Embryonic facial prominence (tissue), 1 donor: ENCODE measurements at regions not wholly inside any gene's neighbourhood (a gene's known extent, or its start where the extent isn't known, plus 50 kb on each side); places are given as distances from the start of the nearest gene placed in this dataset.
"Not testable (repeated sequence)": the region's sequence is repeated elsewhere in the genome, so short reads cannot be mapped to it uniquely, and the experiment has no call there.

Source experiments
- DNase-seq: peaks from one replicate; pipeline ENCODE4 v3.0.0-alpha.2; 2016; ENCODE audit errors: extremely low spot score

DNA sequence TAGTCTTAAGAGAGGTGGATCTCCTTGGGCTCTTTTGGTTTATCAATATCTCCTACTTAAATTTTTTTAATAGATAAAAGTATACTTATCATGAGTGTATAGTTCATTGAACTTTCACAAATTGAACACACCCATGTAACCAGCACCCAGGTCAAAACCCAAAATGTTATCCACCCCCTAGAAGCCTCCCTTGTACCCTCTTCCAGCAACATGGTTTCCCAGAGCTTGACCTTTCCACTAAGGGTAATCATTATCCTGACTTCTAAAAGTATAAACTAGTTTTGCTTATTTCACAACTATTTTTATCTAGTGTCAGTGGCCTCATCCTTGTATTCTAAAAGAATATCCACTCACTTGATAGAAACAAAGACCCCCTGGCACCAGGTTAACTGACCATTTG, 106.8 kb downstream of the MDH1 start:
- no peak for DNase-seq

DNA sequence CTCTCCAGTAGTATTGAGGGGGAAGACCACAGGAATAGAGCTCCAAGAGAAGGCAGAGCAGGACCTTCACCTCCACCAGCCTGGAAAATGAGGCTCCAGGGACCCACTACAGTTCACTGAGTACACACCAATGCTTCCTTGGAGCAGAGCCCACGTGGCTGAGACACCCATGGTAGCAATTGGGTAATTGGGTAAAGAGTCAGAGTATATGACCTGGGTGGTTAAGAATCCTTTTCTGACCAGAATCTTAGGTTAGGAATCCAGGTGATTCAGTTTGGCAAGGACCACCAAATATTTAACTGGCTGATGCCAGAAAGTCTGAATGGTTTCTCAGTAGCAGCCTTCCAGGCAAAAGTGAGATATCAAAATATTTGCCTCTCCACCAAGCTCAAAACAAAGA, 107.7 kb downstream of the MDH1 start:
- no peak for DNase-seq

DNA sequence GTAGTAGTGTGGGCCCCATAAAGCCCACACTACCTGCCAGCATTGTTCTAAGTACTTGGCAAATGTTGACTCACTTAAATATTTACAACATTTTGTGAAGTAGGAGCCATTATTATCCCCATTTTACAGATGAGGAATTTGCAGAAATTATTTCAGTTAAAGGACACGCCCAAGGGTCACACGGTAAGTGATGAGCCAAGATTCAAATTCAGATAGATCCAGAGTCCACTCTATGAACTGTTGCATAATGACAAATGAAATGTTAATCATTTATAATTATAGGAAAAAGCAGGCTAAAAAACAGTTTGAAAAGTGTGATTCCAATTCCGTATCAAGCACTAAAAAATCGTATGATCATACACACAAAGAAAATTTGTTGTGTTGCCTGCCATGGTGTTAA, 108.4 kb downstream of the MDH1 start:
- DNase-seq, result no peak

DNA sequence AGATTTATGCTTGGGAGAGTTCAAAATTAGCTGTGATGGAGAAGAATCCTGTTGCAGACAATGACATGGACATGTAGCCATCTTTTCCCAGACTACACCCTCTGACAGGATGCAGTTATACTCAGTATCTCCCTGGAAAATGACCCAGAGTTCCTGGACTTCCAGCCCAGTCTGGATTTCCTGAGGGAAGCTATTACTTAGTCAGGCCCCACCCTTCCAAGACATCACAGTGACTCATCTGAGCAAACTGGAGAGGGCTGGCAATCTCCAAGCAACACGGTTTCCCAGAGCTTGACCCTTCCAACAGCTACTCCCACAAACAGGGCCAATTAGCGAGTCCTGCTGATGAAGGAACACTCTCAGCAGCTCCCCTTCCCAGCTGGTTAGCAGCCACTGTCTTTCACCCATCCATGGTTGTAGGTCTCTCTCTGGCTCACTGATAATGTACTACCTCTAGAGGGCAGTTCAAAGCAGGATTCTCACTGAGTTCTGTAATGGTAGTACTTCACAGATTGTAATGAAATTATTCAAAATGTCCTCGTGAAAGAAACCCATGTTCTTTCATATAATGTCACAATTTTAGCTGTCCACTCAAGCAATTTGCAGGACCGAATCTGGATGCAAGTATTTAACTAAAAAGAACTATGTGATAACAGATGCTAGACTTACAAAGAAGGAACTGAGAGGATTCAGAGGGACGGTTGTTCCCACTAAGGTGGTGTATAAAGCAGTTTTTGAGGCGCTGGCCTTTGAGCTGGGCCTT, 110.2 kb downstream of the MDH1 start:
- no peak for DNase-seq

DNA sequence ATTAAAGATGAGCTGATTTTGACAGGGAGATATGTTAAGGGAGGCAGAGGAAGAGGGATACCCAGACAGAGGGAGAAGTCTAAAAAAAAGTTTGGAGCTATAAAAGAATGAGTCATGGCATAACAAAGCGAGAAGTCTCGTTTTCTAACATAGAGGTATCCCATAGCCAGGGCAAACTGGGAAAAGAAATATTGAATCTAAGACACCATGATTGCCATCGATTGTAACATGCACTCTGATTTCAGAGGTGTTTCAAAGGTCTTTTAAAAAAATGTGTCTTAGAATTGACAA, 110.7 kb downstream of the MDH1 start:
- DNase-seq, result no peak

DNA sequence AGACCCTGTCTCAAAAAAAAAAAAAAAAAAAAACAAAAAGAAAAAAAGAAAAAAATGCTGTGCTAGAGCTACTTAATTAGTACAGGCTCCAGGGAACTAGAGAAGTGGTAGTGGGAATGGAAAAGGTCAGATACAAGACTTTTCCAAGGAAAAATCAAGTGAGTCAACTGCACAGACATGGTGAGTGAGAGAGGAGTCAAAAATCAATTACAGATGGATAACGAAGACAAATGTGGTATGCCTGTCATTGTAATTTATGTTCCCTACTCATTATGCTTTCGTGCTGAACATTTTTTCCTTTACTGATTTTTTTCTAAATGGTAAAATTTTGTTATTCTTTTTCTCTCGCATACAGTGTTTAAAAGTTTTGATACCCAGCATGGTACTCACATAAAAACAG, 111.5 kb downstream of the MDH1 start:
- DNase-seq, result no peak

DNA sequence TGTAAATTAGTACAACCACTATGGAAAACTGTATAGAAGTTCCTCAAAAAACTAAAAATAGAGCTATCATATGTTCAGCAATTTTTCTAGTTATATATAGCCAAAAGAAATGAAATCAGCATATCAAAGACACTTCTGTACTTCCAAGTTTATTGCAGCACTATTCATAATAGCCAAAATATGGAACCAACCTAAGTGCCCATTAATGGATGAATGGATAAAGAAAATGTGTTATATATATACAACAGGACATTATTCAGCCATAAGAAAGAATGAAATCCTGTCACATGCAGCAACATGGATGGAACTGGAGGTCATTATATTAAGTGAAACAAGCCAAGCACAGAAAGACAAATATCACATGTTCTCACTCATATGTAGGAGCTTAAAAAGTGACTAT, 112.6 kb downstream of the MDH1 start:
- no peak for DNase-seq

DNA sequence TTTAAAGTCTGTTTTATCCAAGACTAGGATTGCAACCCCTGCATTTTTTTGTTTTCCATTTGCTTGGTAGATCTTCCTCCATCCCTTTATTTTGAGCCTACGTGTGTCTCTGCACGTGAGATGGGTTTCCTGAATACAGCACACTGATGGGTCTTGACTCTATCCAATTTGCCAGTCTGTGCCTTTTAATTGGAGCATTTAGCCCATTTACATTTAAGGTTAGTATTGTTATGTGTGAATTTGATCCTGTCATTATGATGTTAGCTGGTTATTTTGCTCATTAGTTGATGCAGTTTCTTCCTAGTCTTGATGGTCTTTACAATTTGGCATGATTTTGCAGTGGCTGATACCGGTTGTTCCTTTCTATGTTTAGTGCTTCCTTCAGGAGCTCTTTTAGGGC, 117.3 kb downstream of the MDH1 start:
- DNase-seq, result not testable (repeated sequence)

DNA sequence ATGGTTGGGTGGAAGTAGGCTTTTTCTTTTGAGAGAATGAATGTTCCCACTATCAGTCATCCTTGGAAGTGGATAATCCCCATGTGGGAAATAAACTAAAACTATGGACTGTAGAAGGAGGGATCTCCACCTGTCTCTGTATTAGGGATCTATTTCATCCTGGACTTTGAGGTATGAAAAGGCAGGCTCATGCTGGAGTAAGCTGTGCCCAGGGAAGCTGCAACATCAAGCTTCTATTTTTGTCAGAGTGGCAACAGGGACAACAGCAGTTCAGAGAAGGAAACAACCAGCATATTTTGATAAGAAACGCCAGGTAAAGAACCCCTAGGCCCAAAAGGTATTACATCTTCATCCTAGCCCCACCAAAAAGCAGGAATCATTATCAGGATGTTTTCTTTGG, 122.0 kb downstream of the MDH1 start:
- no peak for DNase-seq

DNA sequence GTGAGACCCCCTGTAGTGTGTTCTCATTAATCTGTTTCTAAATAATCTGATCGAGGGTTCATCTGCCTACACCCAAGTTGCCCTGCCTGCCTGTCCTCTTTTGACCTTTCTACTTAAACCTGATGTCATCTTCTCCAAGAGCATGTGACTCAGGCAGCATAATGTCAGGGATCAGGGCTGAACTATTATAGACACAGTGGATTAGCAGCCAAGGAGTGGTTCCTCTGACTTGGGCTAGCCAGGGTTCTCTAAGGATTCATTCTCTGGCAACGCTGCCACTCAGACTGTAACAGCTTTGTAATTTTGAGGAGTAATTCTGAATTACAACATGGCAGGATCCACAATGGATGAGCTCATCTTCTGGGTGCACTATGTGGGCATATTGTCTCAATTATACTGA, 124.0 kb downstream of the MDH1 start:
- no peak for DNase-seq

DNA sequence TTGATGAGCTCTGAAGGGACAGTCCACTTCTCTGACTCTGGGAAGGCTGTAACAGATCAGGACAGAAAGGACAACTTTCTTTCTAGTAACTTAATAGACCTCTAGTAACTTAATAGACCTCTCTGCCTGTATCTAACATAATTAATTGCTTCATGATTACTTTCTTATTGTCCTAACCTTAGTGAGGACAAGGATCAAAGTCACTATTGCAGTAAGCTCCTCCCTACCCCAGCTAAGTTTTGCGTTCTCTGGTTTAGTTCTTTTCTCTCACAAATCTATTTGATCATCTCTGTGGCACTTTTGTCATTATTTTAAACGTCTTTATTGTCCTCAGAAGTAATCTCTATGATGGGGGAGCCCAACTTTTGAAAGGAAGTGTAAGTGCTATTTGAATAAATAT, 125.5 kb upstream of the UGP2 start:
- no peak for DNase-seq

DNA sequence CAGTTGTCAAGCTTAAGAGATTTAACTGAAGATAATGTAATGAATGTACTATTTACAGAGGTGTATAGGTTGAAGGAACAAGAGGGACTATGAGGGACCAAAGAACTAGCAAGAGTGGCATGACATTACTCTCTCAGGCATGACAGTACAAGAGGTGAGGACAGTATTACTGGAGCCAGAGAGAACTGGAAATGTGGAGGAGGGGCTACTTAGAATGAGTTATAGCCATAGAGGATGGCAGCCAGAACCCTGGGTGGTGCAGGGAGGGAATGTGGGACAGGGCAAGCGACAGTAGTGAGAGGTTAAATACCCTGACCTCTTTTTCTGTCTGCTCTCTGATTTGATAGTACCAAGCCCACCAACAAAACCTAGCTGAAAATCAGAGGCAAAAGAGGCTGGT, 122.6 kb upstream of the UGP2 start:
- no peak for DNase-seq

DNA sequence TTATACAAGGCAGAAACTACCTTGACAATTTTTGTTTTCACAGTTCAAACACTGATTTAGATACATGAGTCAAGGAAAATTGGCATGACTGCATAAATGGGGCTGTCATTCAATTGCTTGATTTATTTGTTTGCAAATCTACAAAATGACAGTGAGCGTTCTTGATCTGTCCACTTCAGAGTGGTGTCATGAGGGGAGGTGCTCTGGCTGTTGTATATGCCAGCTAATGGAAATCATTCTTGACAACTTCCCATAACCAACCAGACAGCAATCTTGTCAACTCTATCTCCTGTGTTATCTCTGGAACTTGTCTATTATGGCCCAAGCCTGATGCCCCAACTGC, 120.6 kb upstream of the UGP2 start:
- DNase-seq, result no peak

DNA sequence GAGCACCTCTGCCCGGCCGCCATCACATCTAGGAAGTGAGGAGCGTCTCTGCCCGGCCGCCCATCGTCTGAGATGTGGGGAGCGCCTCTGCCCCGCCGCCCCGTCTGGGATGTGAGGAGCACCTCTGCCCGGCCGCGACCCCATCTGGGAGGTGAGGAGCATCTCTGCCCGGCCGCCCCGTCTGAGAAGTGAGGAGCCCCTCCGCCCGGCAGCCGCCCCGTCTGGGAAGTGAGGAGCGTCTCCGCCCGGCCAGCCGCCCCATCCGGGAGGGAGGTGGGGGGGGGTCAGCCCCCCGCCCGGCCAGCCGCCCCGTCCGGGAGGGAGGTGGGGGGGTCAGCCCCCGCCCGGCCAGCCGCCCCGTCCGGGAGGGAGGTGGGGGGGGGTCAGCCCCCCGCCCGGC, 119.4 kb upstream of the UGP2 start:
- DNase-seq, result not testable (repeated sequence)

DNA sequence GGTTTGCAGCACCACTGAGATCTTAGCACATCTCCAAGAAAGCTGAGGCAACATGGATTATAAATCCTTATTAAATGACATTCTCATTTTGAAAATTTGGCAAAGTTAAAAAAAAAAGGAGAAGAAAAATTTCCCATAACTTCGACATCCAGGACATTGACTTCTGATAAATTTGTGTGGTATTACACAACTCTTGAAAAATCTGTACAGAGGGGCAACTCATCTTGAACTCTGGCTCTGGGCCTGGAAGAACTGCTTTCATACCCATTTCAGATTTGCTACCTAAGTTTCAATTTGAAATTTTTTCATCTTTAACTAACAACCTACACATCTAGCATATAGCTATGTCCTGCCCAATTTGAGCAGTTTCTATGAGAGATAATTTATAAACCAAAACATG, 118.0 kb upstream of the UGP2 start:
- no peak for DNase-seq

DNA sequence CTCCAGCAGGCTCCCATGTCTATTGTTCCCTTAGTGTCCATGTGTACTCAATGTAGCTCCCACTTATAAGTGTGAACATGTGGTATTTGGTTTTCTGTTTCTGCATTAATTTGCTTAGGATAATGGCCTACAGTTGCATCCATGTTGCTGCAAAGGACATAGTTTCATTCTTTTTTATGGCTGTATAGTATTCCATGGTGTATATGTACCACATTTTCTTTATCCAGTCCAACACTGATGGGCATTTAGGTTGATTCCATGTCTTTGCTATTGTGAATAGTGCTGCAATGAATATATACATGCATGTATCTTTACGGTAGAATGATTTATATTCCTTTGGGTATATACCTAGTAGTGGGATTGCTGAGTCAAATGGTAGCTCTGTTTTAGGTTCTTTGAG, 116.5 kb upstream of the UGP2 start:
- not testable (repeated sequence) for DNase-seq

DNA sequence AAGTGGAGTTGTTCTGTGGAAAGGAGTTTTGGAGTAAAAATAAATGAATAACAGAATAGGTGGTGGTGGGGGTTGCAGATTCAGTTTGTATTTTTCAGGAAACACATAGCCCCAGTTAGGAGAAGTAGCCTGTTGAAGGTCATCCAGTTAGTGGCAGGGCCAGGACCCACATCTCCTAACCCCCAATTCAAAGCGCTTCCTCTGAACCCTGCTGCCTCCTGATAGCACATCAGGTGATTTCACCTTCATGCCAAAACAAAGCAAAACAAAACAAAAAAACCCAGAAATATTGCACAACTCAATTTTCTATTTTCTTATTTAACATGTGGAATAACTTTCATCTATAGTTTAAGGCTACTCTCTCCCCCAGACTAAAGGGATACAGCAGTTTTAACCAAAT, 112.3 kb upstream of the UGP2 start:
- DNase-seq, result no peak

DNA sequence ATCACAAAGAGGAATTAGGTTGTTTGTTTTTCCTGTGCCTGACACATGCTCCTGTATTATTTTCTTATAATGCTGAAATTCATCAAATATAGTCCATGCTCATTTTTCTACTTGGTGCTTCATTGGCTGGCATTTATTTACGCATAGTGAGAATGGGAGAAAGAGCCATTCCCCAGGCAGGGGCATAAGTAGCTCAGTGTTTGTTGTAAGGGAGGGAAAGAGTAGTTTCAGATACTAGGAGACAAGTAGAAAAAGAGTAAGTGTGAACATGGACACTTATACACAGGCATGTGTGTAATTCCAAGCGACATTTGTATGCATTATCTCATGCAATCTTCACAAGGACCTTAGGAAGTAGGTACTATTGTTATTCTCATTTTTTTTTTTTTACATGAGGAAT, 111.9 kb upstream of the UGP2 start:
- no peak for DNase-seq

DNA sequence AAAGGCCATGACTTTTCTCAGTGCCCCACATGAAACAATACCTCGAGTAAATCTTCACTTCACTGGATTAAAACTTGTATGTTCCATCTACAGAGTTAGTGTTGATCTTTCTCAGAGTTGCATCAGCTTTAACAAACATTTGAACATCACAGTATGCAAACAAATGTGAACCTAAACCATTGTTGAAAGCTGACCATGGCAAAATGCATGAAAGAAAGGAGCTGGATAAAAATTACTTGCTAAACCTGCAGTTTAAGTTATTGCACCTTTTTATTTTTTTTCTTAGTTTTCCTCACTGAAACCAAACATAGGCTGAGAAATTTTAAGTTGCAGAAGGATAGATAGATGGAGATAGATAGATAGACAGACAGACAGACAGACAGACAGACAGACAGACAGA, 107.2 kb upstream of the UGP2 start:
- DNase-seq, result no peak

DNA sequence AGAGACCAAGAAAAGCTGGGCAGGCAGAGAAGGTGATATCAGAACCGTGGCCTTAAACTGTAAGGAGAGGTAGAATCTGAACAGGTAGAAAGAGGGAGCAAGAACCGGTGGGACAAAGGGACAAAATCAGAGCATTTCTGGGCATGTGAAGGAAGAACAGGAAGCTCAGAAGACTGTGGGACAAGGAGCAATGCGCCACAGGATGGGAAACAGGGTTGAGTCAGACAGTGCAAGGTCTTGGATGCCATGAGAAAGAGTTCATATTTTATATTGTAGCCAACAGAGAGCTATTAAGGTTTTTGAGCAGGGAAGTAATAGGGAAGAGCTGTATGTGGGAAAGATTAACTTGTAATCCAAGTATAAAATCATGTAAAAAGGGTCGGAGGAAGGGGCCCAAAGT, 106.4 kb upstream of the UGP2 start:
- no peak for DNase-seq

DNA sequence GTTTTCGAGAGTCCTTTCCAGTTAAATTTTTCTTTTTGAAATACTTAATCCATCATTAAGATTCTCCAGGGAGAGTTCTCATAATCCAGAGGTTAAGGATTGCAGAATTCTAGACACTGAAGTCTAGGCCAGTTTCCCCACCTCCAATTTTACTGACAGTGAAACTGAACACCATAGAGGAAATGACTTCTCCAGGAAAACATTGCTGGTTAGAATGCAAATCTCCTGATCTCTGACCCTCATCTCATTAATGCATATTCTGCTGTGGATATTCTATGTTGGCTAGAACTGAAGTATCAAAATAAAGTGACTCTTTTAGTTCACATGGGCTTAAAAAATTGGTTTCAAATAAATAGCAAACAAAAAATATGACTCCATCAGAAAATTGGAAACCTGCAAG, 105.8 kb upstream of the UGP2 start:
- no peak for DNase-seq

DNA sequence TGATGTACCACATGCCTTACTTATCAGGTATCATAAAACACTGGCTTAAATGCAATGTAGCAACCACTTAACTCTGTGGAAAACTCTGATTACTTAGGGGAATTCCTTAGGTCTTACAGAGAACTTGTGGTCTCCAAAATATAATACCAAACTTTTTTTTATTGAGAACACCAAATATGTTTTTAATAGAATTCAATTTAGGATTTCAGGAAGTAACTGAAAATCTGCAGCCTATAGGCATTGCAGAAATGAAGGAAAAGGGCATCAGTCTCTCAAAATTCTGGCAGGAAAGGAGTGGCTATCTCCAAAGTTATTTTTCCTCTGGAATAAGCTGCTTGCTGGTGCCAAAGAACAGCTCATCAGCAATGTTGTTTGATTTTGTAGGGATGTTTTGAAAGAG, 105.3 kb upstream of the UGP2 start:
- peak; percentile 53 for DNase-seq

DNA sequence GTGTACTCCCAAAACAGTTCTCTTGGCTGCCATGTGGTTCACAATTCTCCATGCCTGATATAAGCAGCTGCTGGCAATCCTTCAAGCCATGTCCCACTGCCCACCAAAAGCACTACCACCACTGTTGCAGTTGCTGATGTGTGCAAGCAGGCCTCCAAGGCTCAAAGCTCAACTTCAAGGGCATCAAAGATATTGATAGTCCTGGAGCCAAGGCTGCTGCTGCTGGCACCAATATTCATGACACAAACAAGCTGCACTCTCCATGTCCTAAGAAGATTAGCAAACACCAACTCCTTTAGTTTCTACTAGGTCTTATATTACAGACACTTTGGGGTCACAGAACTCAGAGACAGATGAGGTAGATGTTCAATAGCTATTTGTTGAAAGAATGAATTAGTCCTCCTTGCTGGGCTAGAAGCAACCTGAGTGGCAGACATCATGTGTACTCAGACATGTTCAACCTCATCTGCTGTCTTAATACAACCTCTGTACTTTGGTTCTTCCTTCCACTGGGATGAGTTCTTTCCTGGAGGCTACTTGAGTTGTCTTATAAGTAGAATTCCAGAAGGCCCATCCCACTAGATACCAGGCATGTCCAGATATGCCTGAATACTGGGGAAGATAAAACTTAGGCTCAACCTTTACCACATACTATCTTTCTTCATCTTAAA, 104.5 kb upstream of the UGP2 start:
- no peak for DNase-seq

DNA sequence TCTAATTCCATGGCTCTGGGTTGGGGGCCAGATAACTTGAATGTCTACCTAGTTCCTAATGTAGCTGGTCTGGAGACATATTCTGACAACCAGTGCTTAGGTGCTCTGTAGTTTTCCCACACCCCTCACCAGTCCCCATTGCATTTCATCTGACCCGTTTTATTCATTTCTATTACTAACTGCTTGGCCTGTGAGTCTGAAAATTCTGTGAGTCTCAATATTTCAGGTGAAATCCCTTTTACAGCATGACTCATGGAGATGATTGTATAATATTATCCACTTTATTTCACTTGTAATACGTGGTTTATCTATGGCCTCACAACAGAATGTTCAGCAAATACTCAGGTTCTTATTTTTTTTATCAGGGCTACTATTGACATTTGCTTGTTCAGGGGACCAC, 103.7 kb upstream of the UGP2 start:
- DNase-seq, result no peak
